BLaER1 treated with 17β-estradiol and CSF1 and Interleukin-3, amounts not matched to agents 10 nM and 100 nM (cell line): ENCODE measurements at regions not wholly inside any gene's neighbourhood (a gene's known extent, or its start where the extent isn't known, plus 50 kb on each side); places are given as distances from the start of the nearest gene placed in this dataset.

Source experiments
- H3K27ac ChIP-seq, 11 experiments: shearing (Covaris generic); formaldehyde crosslinking; 2 replicates each; pipeline ENCODE4 v1.8.1; 2022
- H3K27me3 ChIP-seq, 11 experiments: shearing (Covaris generic); formaldehyde crosslinking; 2 replicates each; pipeline ENCODE4 v1.8.1; 2022
- H3K36me3 ChIP-seq, 11 experiments: shearing (Covaris generic); formaldehyde crosslinking; 2 replicates each; pipeline ENCODE4 v1.8.1; 2022
- H3K4me1 ChIP-seq, 10 experiments: shearing (Covaris generic); formaldehyde crosslinking; 2 replicates each; pipeline ENCODE4 v1.8.1; 2022
- H3K4me2 ChIP-seq, 11 experiments: shearing (Covaris generic); formaldehyde crosslinking; 2 replicates each; pipeline ENCODE4 v1.8.1; 2022
- H3K4me3 ChIP-seq, 10 experiments: shearing (Covaris generic); formaldehyde crosslinking; 2 replicates each; pipeline ENCODE4 v1.8.1; 2022
- H3K9ac ChIP-seq, 11 experiments: shearing (Covaris generic); formaldehyde crosslinking; 2 replicates each; pipeline ENCODE4 v1.8.1; 2022
- H3K9me3 ChIP-seq, 11 experiments: shearing (Covaris generic); formaldehyde crosslinking; replicated peaks in 1 of 11; 2 replicates each; pipeline ENCODE4 v1.8.1; 2022
- H4K20me1 ChIP-seq, 11 experiments: shearing (Covaris generic); formaldehyde crosslinking; 2 replicates each; pipeline ENCODE4 v1.8.1; 2022
- Cebpa-rat ChIP-seq, 11 experiments: shearing (Covaris generic); IDR thresholded peaks; 2 replicates each; pipeline ENCODE4 v1.8.1; 2022

DNA sequence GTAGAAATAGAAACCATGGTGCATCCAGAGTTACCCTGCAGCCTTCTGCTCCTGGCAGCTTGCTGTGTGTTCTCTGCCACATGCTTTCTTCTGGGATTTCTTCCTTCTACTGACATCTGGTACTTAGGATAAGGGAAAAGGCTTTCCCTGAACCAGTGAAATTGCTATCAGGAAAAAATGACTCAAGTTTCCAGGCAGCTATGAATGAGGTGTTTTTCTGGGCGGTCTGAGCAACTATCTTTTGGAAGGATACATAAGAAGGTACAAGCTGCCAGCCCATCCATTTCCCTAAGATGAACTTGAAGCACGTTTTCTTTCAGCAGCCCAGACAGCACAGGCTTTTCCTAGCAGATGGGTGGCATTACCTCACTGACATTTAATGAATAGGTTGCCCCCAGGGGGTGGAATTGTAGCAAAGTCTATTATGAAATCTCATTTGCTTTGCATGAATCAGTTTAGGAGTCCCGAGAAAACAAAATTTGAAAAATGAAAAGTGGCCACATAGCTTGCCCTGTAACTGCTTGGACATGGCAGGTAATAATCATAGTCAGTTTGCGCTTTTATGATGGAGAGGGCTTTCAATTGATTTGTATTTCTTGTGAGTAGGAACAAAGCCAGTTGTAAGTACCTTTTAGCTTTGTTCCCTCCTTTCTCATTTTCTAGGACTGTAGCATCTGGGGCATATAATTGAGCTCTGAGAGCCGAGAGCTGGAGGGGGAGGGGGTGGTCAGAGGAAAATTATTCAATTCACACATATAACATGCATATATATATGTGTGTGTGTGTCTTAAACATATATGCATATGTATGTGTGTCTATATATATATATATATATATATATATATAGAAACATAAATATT, 108.5 kb downstream of the C9orf152 start:
- TF ChIP-seq Cebpa-rat (IDR thresholded peaks at IDR 0.05) = no peak
- Histone ChIP-seq H3K9ac (no peak overlapping the region), H3K27me3 (peaks cover 0 to 8% (median 0%) of the 10 kb centered on the region in 11 experiments; a peak in 2 of 22 replicates), H3K36me3 (no peaks in the 10 kb centered on the region), H3K27ac (no peak overlapping the region), H3K4me2 (no peak overlapping the region), H4K20me1 (no peaks in the 10 kb centered on the region), H3K4me3 (no peak overlapping the region), H3K9me3 (no peaks in the 10 kb centered on the region), H3K4me1 (peaks cover 0 to 11% (median 6%) of the 10 kb centered on the region in 10 experiments; a peak in 5 of 20 replicates)

DNA sequence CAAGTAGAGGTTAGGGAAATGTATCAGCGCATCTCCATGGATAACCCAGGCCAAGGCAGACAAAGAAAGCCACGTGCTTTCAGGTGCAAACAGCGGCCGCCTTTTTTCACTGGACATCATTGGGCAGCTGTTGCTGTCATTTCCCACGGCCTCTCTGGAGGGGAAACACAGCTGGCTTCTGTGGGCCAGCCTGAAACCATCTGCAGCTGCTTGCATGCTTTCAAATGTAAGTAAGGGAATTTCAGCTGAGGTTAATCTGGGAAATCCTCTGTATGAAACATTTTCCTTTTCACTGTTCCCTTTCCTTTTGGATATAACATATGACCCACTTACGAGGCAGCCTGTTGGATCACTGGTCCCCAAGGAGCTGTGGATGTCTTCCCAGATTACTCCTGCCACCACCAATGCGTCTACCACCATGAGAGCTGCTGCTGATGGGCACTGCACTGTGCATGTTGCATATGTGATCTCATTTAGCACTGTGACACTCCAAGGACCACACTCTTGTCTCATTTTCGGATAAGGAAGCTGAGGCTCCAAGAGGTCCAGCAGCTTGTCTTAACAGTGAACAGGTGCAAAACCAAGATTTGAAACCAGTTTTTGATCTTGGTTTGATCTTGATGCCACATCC, 106.3 kb downstream of the C9orf152 start:
- H3K9me3 ChIP-seq = no peaks in the 10 kb centered on the region
- no peak overlapping the region for H3K4me3 ChIP-seq
- H3K27me3 ChIP-seq = peaks cover 0 to 8% (median 0%) of the 10 kb centered on the region in 11 experiments; a peak in 2 of 22 replicates
- H3K36me3 ChIP-seq = no peaks in the 10 kb centered on the region
- H4K20me1 ChIP-seq = no peaks in the 10 kb centered on the region
- no peak overlapping the region for H3K9ac ChIP-seq
- no peak for TF ChIP-seq Cebpa-rat (IDR thresholded peaks at IDR 0.05)
- peaks cover 0 to 11% (median 6%) of the 10 kb centered on the region in 10 experiments; a peak in 5 of 20 replicates for H3K4me1 ChIP-seq
- no peak overlapping the region for H3K27ac ChIP-seq
- H3K4me2 ChIP-seq = peak overlapping the region in 6 of 11 experiments; percentile 8 to 52 (median 14); a peak in 9 of 22 replicates

DNA sequence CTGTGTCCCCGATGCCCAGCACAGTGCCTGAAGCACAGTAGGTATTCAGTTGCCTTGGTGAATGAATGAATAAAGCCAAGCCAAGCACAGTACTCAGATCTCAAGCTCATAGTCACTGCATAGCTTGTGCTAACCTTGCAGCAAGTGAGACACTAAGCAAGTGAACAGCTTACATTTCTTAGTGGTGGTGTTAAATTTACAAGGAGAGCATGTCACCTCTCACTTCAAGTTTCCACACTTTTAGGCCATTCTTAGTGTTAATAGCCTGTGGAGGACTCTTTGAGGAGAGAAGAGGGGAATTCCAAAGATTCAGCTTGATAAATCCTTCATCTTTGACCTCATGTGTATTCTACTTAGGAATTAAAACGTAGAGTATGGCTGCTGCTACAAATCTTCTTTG, 104.7 kb downstream of the C9orf152 start:
- no peak overlapping the region for H3K4me2 ChIP-seq
- no peak overlapping the region for H3K9ac ChIP-seq
- peaks cover 0 to 11% (median 6%) of the 10 kb centered on the region in 10 experiments; a peak in 5 of 20 replicates for H3K4me1 ChIP-seq

DNA sequence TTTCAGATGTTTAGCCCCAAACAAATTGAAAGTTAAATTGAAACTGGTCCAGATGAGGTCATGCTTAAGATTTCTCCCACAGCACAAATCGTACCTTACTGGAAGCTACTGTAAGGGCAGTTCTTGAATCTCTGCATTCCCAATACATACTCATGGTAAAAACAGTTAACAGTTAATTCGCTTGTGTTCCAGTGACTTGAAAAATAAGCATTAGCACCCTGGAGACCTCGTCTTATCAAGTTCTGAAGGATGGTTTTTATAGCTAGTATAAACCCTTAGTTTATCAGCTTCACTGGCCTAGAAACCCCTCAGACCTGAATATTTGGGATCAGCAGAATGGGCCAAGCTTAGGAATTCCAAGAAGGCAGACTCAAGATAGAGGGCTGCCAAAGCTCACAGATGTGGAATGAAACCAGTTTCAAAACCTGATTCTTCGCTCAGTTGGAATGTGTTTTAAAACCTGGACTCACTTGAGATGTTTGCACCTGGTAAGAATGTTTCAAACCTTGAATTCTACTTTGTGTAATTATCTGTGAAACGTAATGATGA, 103.6 kb downstream of the C9orf152 start:
- no peak overlapping the region for H3K9ac ChIP-seq
- no peaks in the 10 kb centered on the region for H3K36me3 ChIP-seq
- no peak overlapping the region for H3K4me2 ChIP-seq
- H3K4me3 ChIP-seq = no peak overlapping the region
- peaks cover 0 to 11% (median 6%) of the 10 kb centered on the region in 10 experiments; a peak in 5 of 20 replicates for H3K4me1 ChIP-seq
- no peaks in the 10 kb centered on the region for H3K9me3 ChIP-seq
- H3K27me3 ChIP-seq = peaks cover 0 to 8% (median 0%) of the 10 kb centered on the region in 11 experiments; a peak in 2 of 22 replicates
- TF ChIP-seq Cebpa-rat (IDR thresholded peaks at IDR 0.05) = no peak
- H4K20me1 ChIP-seq = no peaks in the 10 kb centered on the region; a peak in 1 of 22 replicates
- no peak overlapping the region for H3K27ac ChIP-seq

More for the DNA sequence above, 104.7 kb downstream of the C9orf152 start:
- H3K36me3 ChIP-seq = no peaks in the 10 kb centered on the region
- H3K9me3 ChIP-seq = no peaks in the 10 kb centered on the region
- no peak overlapping the region for H3K27ac ChIP-seq
- H3K27me3 ChIP-seq = peaks cover 0 to 8% (median 0%) of the 10 kb centered on the region in 11 experiments; a peak in 2 of 22 replicates
- H4K20me1 ChIP-seq = no peaks in the 10 kb centered on the region
- H3K4me3 ChIP-seq = no peak overlapping the region
- no peak for TF ChIP-seq Cebpa-rat (IDR thresholded peaks at IDR 0.05)

DNA sequence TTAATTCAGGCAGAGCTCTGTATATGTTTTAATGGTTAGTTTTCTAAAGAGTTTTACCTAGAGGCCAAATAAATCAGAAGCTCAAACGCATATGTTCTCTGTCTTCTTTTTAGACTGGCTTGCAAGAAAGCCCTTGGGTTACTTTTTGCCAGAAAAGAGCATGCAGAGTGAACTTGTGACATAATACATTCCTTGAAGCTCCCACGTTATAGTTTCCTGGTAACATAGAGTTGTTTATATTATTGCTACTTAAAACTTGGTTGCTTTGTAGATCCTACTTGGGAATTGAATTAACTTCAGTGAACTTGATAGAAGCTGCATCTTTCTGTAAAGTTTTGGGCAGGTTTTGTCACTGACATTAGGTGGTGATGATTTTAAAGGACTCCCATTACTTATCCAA, 102.9 kb downstream of the C9orf152 start:
- Histone ChIP-seq H3K4me2 (no peak overlapping the region), H3K4me3 (no peak overlapping the region), H3K4me1 (peaks cover 0 to 13% (median 6%) of the 10 kb centered on the region in 10 experiments; a peak in 7 of 20 replicates), H3K27ac (no peak overlapping the region), H3K9me3 (no peaks in the 10 kb centered on the region), H3K27me3 (peaks cover 0 to 8% (median 0%) of the 10 kb centered on the region in 11 experiments; a peak in 2 of 22 replicates), H3K36me3 (no peaks in the 10 kb centered on the region), H3K9ac (no peak overlapping the region), H4K20me1 (no peaks in the 10 kb centered on the region; a peak in 1 of 22 replicates)
- TF ChIP-seq Cebpa-rat (IDR thresholded peaks at IDR 0.05) = no peak

DNA sequence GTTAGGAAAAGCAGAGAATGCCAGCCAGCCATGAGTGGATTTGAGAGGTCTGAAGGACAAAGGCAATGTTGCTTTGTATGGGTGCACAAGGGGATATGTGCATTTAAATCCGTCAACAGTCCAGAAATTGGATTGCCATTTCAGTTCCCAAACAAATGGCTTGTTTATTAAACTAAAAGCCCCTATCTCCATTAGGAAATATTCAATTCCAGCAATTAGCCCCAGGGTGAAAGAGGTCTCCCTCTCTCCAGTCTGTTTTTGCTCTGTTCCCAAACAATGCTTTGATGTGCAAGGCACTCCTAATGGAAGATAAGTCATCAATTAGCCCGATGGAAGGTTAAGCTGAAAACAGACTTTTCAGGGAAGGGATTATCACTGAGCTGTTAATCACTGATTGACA, 101.3 kb downstream of the C9orf152 start:
- Histone ChIP-seq H3K9me3 (no peaks in the 10 kb centered on the region), H3K27me3 (peaks cover 0 to 5% (median 0%) of the 10 kb centered on the region in 11 experiments; a peak in 1 of 22 replicates), H3K27ac (no peak overlapping the region), H4K20me1 (no peaks in the 10 kb centered on the region; a peak in 1 of 22 replicates), H3K4me3 (no peak overlapping the region), H3K36me3 (no peaks in the 10 kb centered on the region), H3K4me2 (no peak overlapping the region), H3K9ac (no peak overlapping the region), H3K4me1 (peaks cover 0 to 12% (median 3%) of the 10 kb centered on the region in 10 experiments; a peak in 7 of 20 replicates)
- no peak for TF ChIP-seq Cebpa-rat (IDR thresholded peaks at IDR 0.05)

DNA sequence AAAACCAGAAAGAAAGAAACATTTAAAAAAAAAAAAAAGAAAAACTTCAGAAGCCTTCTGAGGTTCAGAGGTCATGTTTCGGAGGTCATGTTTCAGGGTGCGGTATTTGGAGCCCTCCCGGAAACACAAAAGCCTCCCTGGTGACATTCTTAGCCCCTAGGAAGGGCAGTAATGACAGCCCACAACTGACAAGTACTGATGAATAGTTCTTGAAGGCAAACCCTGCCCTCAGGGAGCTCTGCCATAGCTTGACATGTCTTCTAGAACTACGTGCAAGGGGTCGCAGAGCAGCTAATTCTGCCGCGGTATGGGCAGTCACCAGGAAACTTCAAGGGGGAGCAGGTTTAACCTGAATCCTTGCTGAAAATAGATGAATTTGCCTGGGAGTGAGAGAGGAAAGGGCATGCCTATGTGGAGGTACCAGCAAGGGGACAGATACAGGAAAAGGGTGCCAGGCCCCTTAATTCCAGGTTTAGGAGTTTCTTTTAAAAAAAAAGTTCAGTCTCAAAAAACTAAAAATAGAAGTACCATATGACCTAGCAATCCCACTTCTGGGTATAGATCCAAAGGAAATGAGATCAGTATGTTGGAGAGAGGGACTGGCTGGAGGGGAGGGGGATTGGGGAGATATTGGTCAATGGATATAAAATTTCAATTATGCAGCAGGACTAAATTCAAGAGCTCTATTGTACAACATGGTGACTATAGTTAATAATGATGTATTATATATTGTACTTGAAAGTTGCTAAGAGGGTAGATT, 98.4 kb downstream of the C9orf152 start:
- no peak overlapping the region for H3K9ac ChIP-seq
- no peak overlapping the region for H3K4me3 ChIP-seq
- no peaks in the 10 kb centered on the region for H3K36me3 ChIP-seq
- H3K27ac ChIP-seq = no peak overlapping the region
- H3K4me2 ChIP-seq = no peak overlapping the region
- no peak for TF ChIP-seq Cebpa-rat (IDR thresholded peaks at IDR 0.05)
- 0 out of 22 replicates have a peak, but pooled peaks cover 0 to under 1% (median 0%) of the 10 kb centered on the region in 11 experiments for H3K27me3 ChIP-seq
- H4K20me1 ChIP-seq = no peaks in the 10 kb centered on the region; a peak in 1 of 22 replicates
- H3K9me3 ChIP-seq = no peaks in the 10 kb centered on the region
- peaks cover 0 to 11% (median under 1%) of the 10 kb centered on the region in 10 experiments; a peak in 6 of 20 replicates for H3K4me1 ChIP-seq

DNA sequence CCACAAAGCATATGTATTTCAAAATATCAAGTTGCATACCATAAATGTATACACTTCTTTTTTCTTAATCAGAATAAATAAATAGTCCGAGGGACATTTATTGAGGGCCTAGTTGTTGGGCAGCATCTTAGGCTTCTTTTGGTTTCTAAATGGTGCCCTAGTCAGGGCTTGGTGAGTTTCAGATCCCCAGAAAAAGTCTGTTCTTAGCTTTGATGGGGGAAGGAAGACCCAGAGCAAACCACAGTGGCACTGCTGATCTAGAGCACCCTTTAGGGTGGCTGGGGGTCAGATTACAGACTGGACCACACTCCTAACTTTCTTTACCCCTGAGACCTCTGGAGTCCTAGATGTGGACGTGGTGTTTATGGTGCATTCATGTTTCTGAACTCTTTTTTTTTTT, 97.8 kb downstream of the C9orf152 start:
- Histone ChIP-seq H3K4me1 (peaks cover 0 to 14% (median 2%) of the 10 kb centered on the region in 10 experiments; a peak in 6 of 20 replicates), H3K27me3 (peaks cover 0 to 5% (median 0%) of the 10 kb centered on the region in 11 experiments; a peak in 1 of 22 replicates), H3K4me2 (peak overlapping the region in 3 of 11 experiments; percentile 6 to 34 (median 7); a peak in 1 of 22 replicates), H3K36me3 (no peaks in the 10 kb centered on the region), H3K9me3 (no peaks in the 10 kb centered on the region), H4K20me1 (no peaks in the 10 kb centered on the region; a peak in 1 of 22 replicates), H3K27ac (no peak overlapping the region), H3K4me3 (no peak overlapping the region), H3K9ac (no peak overlapping the region)
- no peak for TF ChIP-seq Cebpa-rat (IDR thresholded peaks at IDR 0.05)
